ENCODE measurements at regions not wholly inside any gene's neighbourhood (a gene's known extent, or its start where the extent isn't known, plus 50 kb on each side); places are given as distances from the start of the nearest gene placed in this dataset.

- TF ChIP-seq CTCF (IDR thresholded peaks at IDR 0.05; ENCODE audit: insufficient read depth, low read depth, low read length), result no peak
- H3K4me3 ChIP-seq (ENCODE audit: low read depth, low read length), result no peak overlapping the region
- DNase-seq (ENCODE audit: low read depth), result no peak
Observed at GRCh38 chr2:146624430-146625160, 1220.2 kb upstream of the ACVR2A start.

GRCh38 chr2:146623771-146624170, 1221.1 kb upstream of the ACVR2A start:
- H3K4me3 ChIP-seq (ENCODE audit: low read depth, low read length), result no peak overlapping the region
- TF ChIP-seq CTCF (IDR thresholded peaks at IDR 0.05; ENCODE audit: insufficient read depth, low read depth, low read length), result no peak
- peak; percentile 45 for DNase-seq (ENCODE audit: low read depth)

GRCh38 chr2:146621656-146622055, 1223.2 kb upstream of the ACVR2A start:
- TF ChIP-seq CTCF (IDR thresholded peaks at IDR 0.05; ENCODE audit: insufficient read depth, low read depth, low read length), result no peak
- DNase-seq (ENCODE audit: low read depth), result no peak
- H3K4me3 ChIP-seq (ENCODE audit: low read depth, low read length), result no peak overlapping the region

GRCh38 chr2:146615778-146616177, 1229.1 kb upstream of the ACVR2A start:
- TF ChIP-seq CTCF (IDR thresholded peaks at IDR 0.05; ENCODE audit: insufficient read depth, low read depth, low read length), result no peak

GRCh38 chr2:146608490-146608889, 1236.3 kb upstream of the ACVR2A start:
- DNase-seq (ENCODE audit: low read depth), result peak; percentile 24
- no peak for TF ChIP-seq CTCF (IDR thresholded peaks at IDR 0.05; ENCODE audit: insufficient read depth, low read depth, low read length)

More at GRCh38 chr2:146615778-146616177, 1229.1 kb upstream of the ACVR2A start:
- no peak overlapping the region for H3K4me3 ChIP-seq (ENCODE audit: low read depth, low read length)
- DNase-seq (ENCODE audit: low read depth), result no peak

GRCh38 chr2:146604521-146604920, 1240.3 kb upstream of the ACVR2A start:
- no peak for DNase-seq (ENCODE audit: low read depth)
- no peak for TF ChIP-seq CTCF (IDR thresholded peaks at IDR 0.05; ENCODE audit: insufficient read depth, low read depth, low read length)
- H3K4me3 ChIP-seq (ENCODE audit: low read depth, low read length), result no peak overlapping the region

More at GRCh38 chr2:146608490-146608889, 1236.3 kb upstream of the ACVR2A start:
- no peak overlapping the region for H3K4me3 ChIP-seq (ENCODE audit: low read depth, low read length)

- TF ChIP-seq CTCF (IDR thresholded peaks at IDR 0.05; ENCODE audit: insufficient read depth, low read depth, low read length), result no peak
Observed at GRCh38 chr2:146602856-146603255, 1242.0 kb upstream of the ACVR2A start.

More at GRCh38 chr2:146602856-146603255, 1242.0 kb upstream of the ACVR2A start:
- H3K4me3 ChIP-seq (ENCODE audit: low read depth, low read length), result no peak overlapping the region
- peak; percentile 44 for DNase-seq (ENCODE audit: low read depth)
